Parathyroid adenoma (tissue), 2 donors: ENCODE measurements at regions not wholly inside any gene's neighbourhood (a gene's known extent, or its start where the extent isn't known, plus 50 kb on each side); places are given as distances from the start of the nearest gene placed in this dataset.
"Not testable (repeated sequence)": the region's sequence is repeated elsewhere in the genome, so short reads cannot be mapped to it uniquely, and the experiment has no call there.

Source experiments
- H2AFZ ChIP-seq: fragments of 300-600 bp; sonication (generic); one replicate; pipeline ENCODE4 v1.7.0; 2017; ENCODE audit warnings: antibody characterized with exemption, mild to moderate bottlenecking
- H3K27ac ChIP-seq: fragments of 300-600 bp; sonication (generic); one replicate; pipeline ENCODE4 v1.7.0; 2017
- H3K27me3 ChIP-seq: fragments of 300-600 bp; sonication (generic); one replicate; pipeline ENCODE4 v1.7.0; 2017; ENCODE audit warnings: low read length; ENCODE audit not compliant: control insufficient read depth, insufficient read depth
- H3K36me3 ChIP-seq: fragments of 300-600 bp; sonication (generic); one replicate; pipeline ENCODE4 v1.7.0; 2017; ENCODE audit warnings: low read length; ENCODE audit not compliant: control insufficient read depth, insufficient read depth
- H3K4me1 ChIP-seq: fragments of 300-600 bp; sonication (generic); one replicate; pipeline ENCODE4 v1.7.0; 2017; ENCODE audit warnings: control low read depth
- H3K4me2 ChIP-seq: fragments of 300-600 bp; sonication (generic); one replicate; pipeline ENCODE4 v1.7.0; 2017; ENCODE audit warnings: low read length
- H3K4me3 ChIP-seq: fragments of 300-600 bp; sonication (generic); one replicate; pipeline ENCODE4 v1.7.0; 2017; ENCODE audit warnings: low read depth, low read length
- H3K79me2 ChIP-seq: fragments of 300-600 bp; sonication (generic); one replicate; pipeline ENCODE4 v1.7.0; 2017; ENCODE audit warnings: control low read depth
- H3K9ac ChIP-seq: fragments of 300-600 bp; sonication (generic); one replicate; pipeline ENCODE4 v1.7.0; 2017; ENCODE audit warnings: mild to moderate bottlenecking
- H3K9me3 ChIP-seq: fragments of 300-600 bp; sonication (generic); one replicate; pipeline ENCODE4 v1.7.0; 2017; ENCODE audit warnings: low read length; ENCODE audit not compliant: control insufficient read depth
- TF ChIP-seq, protein P1 (sequence below): fragments of 300-600 bp; sonication (generic); IDR thresholded peaks from one replicate; pipeline ENCODE4 v1.7.0; 2017; ENCODE audit warnings: antibody characterized with exemption, mild to moderate bottlenecking
- donor health status: primary hyperparathyroidism.

DNA sequence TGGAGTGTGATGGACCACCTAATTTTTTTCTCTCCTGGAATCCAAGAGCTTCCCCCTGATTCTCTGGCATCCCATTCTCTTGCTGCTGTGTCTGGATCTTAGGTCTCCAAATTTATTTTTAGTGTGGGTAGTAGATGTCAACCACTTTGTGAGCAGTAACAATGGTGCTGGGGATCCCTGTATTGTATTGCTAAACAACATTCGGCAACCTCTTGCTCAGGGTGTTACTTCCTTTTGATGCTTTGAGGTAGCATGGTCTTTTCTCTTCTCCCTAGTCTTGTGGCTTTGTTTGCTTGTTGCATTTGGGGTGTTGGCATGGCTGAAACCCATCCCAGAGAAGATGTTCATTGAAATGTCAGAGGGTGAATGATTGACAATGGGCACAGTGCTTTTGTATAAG, 737.4 kb downstream of the BCL11A start:
- Histone ChIP-seq H3K9me3 (no peaks in the 10 kb centered on the region), H3K4me1 (no peaks in the 10 kb centered on the region), H3K79me2 (no peaks in the 10 kb centered on the region), H3K9ac (no peak overlapping the region), H3K4me3 (no peak overlapping the region), H2AFZ (no peak overlapping the region), H3K27me3 (no peaks in the 10 kb centered on the region), H3K4me2 (no peak overlapping the region), H3K36me3 (no peaks in the 10 kb centered on the region), H3K27ac (no peak overlapping the region)
- TF ChIP-seq, protein P1, sequence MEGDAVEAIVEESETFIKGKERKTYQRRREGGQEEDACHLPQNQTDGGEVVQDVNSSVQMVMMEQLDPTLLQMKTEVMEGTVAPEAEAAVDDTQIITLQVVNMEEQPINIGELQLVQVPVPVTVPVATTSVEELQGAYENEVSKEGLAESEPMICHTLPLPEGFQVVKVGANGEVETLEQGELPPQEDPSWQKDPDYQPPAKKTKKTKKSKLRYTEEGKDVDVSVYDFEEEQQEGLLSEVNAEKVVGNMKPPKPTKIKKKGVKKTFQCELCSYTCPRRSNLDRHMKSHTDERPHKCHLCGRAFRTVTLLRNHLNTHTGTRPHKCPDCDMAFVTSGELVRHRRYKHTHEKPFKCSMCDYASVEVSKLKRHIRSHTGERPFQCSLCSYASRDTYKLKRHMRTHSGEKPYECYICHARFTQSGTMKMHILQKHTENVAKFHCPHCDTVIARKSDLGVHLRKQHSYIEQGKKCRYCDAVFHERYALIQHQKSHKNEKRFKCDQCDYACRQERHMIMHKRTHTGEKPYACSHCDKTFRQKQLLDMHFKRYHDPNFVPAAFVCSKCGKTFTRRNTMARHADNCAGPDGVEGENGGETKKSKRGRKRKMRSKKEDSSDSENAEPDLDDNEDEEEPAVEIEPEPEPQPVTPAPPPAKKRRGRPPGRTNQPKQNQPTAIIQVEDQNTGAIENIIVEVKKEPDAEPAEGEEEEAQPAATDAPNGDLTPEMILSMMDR = no peak

DNA sequence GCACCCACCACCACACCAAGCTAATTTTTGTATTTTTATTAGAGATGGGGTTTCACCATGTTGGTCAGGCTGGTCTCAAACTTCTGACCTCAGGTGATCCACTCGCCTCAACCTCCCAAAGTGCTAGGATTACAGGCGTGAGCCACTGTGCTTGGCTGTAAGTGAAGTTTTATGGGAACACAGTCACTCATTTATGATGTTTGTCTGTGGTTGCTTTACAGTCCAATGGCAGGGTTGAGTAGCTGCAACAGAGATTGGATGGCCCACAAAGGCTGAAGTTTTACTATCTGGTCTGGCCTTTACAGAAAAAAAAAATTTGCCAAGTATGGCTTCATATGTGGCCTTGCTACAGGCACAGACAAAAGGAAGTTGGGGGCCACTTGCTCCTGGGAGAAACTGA, 743.2 kb downstream of the BCL11A start:
- not testable (repeated sequence) for H3K9me3 ChIP-seq, H3K4me3 ChIP-seq, H3K4me1 ChIP-seq, H3K9ac ChIP-seq, H3K79me2 ChIP-seq, H3K4me2 ChIP-seq, H3K27me3 ChIP-seq, H3K27ac ChIP-seq, H3K36me3 ChIP-seq, H2AFZ ChIP-seq

DNA sequence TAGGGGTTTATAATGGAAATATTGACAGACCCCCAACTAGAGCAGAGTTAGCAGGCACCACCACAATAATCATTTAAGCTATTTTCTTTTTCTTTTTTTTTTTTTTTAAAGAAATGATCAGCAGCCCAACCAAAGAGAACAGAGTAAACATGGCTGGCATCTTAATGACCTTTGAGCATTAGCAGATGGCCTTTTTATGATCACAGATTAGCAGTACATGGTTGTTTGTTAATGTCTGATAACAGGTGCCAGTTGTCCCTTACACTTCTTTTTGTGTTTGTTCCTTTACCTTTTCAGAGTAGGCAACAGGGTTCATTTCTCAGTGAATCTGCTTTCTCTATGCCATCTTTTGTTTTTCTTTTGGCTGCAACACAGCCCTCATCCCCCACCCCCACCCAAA, 747.0 kb downstream of the BCL11A start:
- Histone ChIP-seq H3K27ac (no peak overlapping the region), H2AFZ (no peak overlapping the region), H3K79me2 (no peaks in the 10 kb centered on the region), H3K4me2 (no peak overlapping the region), H3K9me3 (no peaks in the 10 kb centered on the region), H3K9ac (no peak overlapping the region), H3K4me3 (no peak overlapping the region), H3K36me3 (no peaks in the 10 kb centered on the region), H3K27me3 (no peaks in the 10 kb centered on the region), H3K4me1 (no peaks in the 10 kb centered on the region)
- TF ChIP-seq, protein P1 = no peak

DNA sequence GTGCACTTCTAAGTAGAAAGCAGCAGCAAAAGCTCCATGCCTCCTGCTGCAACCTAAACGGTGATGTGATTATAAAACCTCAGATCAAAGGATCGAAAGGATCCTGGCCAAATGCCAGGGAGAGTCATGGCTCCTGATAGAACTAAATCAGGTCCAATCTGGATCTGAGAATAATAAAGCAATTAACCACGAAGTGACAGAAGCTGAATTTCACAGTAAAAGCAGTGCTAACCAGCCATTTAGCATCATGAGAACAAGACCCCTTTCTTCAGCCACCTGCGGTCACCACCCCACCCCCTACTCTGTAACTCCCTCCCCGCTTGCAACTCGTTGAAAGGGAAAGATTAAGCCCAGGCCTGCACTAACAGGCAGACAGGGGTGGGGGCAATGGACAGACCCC, 748.7 kb downstream of the BCL11A start:
- TF ChIP-seq, protein P1 = no peak
- H3K4me1 ChIP-seq = no peaks in the 10 kb centered on the region

DNA sequence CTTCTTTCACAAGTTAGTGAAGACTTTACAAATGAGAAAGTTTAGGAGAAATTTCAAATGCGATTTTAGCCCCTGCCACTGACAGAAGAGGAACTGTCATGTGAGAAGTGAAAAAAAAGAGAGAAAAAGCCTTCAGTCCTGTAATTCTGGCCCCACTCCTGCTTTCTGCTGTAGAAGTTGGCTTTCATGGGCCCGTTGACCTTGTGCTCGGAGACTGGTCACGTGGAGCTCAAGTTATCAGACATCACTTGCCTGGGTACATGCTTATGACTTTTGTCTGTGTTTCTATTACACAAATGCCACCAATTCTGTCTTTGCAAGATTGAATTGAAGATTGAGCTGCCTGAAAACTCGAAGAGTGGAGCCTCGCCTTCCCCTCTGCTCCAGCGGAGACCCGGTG, 749.9 kb downstream of the BCL11A start:
- no peaks in the 10 kb centered on the region for H3K4me1 ChIP-seq
- H2AFZ ChIP-seq = no peak overlapping the region
- TF ChIP-seq, protein P1 = no peak
- H3K27me3 ChIP-seq = no peaks in the 10 kb centered on the region
- H3K4me3 ChIP-seq = no peak overlapping the region
- no peaks in the 10 kb centered on the region for H3K79me2 ChIP-seq
- no peak overlapping the region for H3K27ac ChIP-seq
- no peaks in the 10 kb centered on the region for H3K36me3 ChIP-seq
- no peaks in the 10 kb centered on the region for H3K9me3 ChIP-seq
- no peak overlapping the region for H3K9ac ChIP-seq
- H3K4me2 ChIP-seq = no peak overlapping the region

More for the DNA sequence above, 748.7 kb downstream of the BCL11A start:
- H3K4me2 ChIP-seq = no peak overlapping the region
- no peak overlapping the region for H3K9ac ChIP-seq
- no peak overlapping the region for H2AFZ ChIP-seq
- H3K4me3 ChIP-seq = no peak overlapping the region
- no peaks in the 10 kb centered on the region for H3K9me3 ChIP-seq
- no peaks in the 10 kb centered on the region for H3K79me2 ChIP-seq
- no peaks in the 10 kb centered on the region for H3K36me3 ChIP-seq
- H3K27me3 ChIP-seq = no peaks in the 10 kb centered on the region
- H3K27ac ChIP-seq = no peak overlapping the region
